Testis (tissue), 2 donors: ENCODE measurements at regions not wholly inside any gene's neighbourhood (a gene's known extent, or its start where the extent isn't known, plus 50 kb on each side); places are given as distances from the start of the nearest gene placed in this dataset.

ENCODE experiments used
- POLR2A ChIP-seq: fragments of 450-650 bp; IDR thresholded peaks from one replicate; pipeline ENCODE4 v1.6.1; 2017; ENCODE audit warnings: antibody characterized with exemption, mild to moderate bottlenecking, moderate library complexity
- TF ChIP-seq, protein P1 (sequence below), 3 experiments: fragments of 450-650 bp in 2 of 3; fragments of 200-600 bp in 1 of 3; sonication (generic) in 1 of 3; IDR thresholded peaks; one replicate each; pipeline ENCODE4 v1.5.1; 2016 to 2019; ENCODE audit warnings: antibody characterized with exemption in 3 of 3, mild to moderate bottlenecking in 2 of 3, moderate library complexity in 1 of 3

DNA sequence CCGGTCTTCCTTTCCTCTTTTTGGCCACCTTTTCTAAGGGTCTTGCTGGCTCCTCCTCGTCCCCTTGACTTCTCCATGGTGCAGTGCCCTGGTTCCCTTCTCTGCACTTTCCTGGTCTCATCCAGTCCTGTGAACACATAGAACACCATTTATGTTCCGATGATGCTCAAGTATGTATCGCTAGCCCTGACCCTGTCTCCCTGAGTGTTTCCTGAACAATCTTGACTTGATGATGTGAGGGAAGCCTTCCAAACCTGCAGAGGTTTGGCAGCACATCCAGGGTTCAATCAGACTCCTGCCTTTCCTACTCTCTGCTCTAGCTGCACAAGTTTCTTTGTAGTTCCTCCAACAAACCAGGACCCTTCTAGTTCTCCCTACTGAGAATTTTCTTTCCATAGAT is 132.1 kb downstream of the RGPD3 start:
- TF ChIP-seq, protein P1, sequence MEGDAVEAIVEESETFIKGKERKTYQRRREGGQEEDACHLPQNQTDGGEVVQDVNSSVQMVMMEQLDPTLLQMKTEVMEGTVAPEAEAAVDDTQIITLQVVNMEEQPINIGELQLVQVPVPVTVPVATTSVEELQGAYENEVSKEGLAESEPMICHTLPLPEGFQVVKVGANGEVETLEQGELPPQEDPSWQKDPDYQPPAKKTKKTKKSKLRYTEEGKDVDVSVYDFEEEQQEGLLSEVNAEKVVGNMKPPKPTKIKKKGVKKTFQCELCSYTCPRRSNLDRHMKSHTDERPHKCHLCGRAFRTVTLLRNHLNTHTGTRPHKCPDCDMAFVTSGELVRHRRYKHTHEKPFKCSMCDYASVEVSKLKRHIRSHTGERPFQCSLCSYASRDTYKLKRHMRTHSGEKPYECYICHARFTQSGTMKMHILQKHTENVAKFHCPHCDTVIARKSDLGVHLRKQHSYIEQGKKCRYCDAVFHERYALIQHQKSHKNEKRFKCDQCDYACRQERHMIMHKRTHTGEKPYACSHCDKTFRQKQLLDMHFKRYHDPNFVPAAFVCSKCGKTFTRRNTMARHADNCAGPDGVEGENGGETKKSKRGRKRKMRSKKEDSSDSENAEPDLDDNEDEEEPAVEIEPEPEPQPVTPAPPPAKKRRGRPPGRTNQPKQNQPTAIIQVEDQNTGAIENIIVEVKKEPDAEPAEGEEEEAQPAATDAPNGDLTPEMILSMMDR (IDR thresholded peaks at IDR 0.05), result no peak
- TF ChIP-seq POLR2A, result no peak
